ENCODE measurements at regions not wholly inside any gene's neighbourhood (a gene's known extent, or its start where the extent isn't known, plus 50 kb on each side); places are given as distances from the start of the nearest gene placed in this dataset.

DNA sequence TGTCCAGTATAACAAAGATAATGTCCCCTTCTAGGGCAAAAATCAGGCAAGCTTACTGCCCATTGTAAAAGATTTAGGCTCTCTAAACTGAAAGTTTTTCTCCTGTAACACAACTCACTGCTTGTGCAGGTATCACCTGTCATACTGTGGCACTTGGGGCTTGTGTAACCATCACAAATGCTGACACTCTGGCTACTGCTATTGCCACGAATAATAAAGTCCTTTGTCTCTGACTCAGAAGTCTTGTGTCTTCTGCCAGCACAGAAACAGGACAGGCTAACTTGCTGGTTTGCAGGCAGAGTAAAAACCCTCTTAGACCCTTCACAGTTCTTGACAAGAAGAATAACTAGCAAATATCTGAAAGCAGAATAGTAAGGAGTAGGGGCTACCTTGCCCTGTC, 273.9 kb downstream of the RPS24 start:
- TF ChIP-seq, protein P1, sequence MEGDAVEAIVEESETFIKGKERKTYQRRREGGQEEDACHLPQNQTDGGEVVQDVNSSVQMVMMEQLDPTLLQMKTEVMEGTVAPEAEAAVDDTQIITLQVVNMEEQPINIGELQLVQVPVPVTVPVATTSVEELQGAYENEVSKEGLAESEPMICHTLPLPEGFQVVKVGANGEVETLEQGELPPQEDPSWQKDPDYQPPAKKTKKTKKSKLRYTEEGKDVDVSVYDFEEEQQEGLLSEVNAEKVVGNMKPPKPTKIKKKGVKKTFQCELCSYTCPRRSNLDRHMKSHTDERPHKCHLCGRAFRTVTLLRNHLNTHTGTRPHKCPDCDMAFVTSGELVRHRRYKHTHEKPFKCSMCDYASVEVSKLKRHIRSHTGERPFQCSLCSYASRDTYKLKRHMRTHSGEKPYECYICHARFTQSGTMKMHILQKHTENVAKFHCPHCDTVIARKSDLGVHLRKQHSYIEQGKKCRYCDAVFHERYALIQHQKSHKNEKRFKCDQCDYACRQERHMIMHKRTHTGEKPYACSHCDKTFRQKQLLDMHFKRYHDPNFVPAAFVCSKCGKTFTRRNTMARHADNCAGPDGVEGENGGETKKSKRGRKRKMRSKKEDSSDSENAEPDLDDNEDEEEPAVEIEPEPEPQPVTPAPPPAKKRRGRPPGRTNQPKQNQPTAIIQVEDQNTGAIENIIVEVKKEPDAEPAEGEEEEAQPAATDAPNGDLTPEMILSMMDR (conservative IDR thresholded peaks at IDR 0.05; ENCODE audit: low read length) = no peak
- TF ChIP-seq EZH2phosphoT487 (IDR thresholded peaks at IDR 0.05; ENCODE audit: borderline replicate concordance, low read depth, low read length) = no peak

Data from OCI-LY7 (cell line).